SKM-1 treated with dmso at 0.1 percent for 144 hours (cell line): ENCODE measurements at regions not wholly inside any gene's neighbourhood (a gene's known extent, or its start where the extent isn't known, plus 50 kb on each side); places are given as distances from the start of the nearest gene placed in this dataset.

Source experiments
- DNase-seq: peaks from one replicate; lab custom pipeline; 2025; ENCODE audit not compliant: unreplicated experiment; lab: John Stamatoyannopoulos, UW

GRCh38 chr4:63526251-63526650, 883.0 kb downstream of the TECRL start:
- no peak for DNase-seq

DNA sequence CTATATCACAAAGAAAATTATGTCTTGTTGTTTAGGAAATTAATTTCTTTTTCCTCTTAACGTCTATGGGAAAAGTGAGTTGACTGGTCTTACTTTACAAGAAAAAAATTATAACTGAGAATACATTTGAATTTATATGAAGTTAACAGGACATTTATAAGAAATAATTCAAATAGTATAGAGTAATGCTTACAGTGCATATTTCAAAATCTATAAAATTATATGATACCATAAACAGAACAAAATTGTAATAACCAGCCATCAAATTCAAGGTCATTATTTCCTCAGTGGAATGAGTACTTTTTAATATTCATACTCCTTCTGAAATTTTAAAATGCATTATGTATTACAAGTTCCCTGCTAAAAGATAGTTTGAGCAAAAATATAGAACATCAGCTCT, 884.5 kb downstream of the TECRL start:
- DNase-seq: no peak

GRCh38 chr4:63505714-63506460, 903.4 kb downstream of the TECRL start:
- DNase-seq: peak; percentile 77

- DNase-seq: no peak
Observed at GRCh38 chr4:63493265-63493664, 916.0 kb downstream of the TECRL start.

GRCh38 chr4:63492515-63492914, 916.7 kb downstream of the TECRL start:
- peak; percentile 40 for DNase-seq

DNA sequence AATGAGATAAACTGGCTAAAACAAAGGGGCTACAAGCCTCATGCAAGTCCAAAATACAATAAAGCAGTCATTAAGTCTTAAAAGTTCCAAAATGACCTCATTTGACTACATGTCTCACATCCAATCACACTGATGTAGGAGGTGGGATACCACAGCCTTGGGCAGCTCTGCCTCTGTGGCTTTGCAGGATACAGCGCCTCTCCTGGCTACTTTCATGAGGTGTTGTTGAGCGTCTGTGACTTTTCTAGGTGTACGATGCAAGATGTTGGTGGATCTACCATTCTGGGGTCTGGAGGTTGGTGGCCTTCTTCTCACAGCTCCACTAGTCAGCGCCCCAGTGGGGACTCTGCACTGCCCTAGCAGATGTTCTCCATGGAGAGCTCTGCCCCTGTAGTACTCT, 944.9 kb downstream of the TECRL start:
- DNase-seq: no peak

GRCh38 chr4:63460075-63460474, 949.2 kb downstream of the TECRL start:
- peak; percentile 0 for DNase-seq

GRCh38 chr4:63459329-63459728, 949.9 kb downstream of the TECRL start:
- DNase-seq: peak; percentile 95

- no peak for DNase-seq
Observed at GRCh38 chr4:63458010-63458409, 951.2 kb downstream of the TECRL start.

- DNase-seq: no peak
Observed at GRCh38 chr4:63440236-63440635, 969.0 kb downstream of the TECRL start.

DNA sequence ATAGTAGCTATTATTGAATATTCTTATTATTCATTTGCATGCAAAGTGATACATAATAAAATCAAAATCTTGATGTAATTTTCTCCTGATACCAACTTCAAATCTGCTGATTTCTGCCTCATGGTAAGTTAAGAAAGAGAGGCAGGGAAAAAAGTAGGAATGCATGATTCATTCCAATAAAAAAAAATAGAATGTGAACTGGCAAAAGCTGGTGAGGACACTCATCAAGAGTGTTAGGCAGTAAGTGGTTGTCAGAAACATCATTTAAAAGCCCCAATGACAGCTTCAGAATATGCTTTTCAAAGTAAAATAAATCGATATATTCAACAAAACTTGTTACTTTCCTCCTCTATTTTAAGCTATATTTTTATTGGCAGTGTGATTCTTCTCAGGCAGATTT, 979.1 kb downstream of the TECRL start:
- no peak for DNase-seq

DNA sequence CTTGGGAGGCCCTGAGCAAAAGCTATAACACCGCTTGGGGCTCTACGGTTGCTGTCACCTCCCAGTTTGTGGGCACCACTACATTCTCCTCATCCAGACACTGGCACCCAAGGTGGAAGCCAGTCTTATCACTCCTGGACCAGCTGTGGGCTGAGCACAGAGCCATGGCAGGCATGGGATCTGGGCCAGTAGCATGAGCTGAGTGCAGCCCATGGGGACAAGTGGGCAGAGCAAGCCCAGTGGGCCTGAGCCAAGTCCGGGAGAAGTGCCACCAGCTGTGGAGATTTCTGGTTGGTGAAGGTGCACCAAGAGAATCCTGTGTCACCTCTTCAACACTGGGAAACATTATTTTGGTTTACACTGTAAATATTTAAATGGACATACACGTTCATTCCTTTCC, 1013.0 kb downstream of the TECRL start:
- DNase-seq: no peak

GRCh38 chr4:63393544-63393943, 1015.7 kb downstream of the TECRL start:
- no peak for DNase-seq

DNA sequence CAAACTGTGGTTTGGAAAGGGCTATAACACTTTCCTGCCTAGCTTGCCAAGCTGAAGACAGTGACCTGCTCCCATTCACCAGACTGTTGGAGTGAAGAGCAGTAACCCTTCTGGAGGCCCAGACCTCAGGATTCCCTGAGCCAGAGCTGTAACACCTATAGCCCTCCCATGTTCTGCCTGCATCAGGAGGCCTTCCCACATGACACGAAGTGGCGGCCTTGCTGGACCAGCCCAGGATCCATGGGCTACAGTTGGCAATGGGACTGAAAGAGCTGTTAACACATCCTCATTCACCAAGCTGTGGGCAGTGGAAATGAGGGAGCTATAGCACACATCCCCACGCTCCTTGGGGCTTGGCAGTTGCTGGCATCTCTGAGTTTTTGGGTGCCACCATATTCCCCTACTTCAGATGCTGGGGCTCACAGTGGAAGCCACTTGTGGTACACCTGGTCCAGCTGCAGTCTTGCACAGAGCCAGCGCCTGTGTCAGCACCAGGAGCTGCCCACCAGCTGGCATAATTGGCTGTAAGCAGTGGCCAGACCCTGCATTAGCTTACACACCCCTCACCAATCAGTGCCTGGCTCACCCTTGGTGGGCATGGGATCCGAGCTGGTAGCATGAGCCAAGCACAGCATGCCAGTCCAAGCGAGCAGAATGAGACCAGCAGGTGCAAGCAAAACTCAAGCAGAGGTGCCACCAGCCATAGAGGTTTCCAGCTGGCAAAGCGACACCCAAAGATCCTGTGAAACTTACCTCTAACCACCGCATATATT, 1029.3 kb downstream of the TECRL start:
- no peak for DNase-seq

DNA sequence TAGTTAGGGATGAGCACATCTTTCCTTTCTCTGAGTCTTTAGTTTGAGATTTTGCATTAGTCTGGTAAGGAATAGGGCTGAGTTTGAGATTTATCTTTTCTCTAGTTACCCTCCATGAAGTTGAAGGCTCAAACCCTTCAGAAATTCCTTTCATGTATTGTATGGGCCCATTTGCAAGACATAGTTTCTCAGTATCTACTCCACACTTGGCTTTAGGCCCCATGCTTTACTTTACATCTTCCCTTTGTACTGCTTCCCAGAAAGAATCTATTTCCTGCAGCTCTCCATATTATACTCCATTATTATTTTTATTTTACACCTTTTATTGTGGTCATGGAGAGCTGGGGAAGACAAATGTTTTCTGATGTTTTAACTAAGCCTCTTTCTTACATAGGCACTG, 1038.2 kb downstream of the TECRL start:
- no peak for DNase-seq

- DNase-seq: no peak
Observed at GRCh38 chr4:63361628-63362027, 1047.6 kb downstream of the TECRL start.

DNA sequence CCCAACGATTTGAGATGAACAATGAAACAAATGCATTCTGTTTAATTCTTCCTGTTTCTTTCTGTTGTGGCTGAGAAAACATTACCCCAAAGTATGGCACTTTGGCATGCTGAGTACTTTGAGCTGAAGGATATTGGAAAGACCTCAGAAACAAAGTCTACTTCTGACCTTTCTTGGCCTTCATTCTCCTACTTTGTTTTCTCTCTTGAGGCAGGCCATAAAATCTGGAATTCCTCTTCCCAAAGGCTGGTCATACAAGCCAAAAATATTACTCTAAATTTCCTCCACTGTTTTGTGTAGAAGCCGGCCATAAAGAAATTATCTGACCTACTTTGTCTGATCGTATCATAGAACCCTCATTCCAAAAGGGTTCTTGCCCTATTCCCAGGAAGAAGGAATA, 1048.2 kb downstream of the TECRL start:
- no peak for DNase-seq

DNA sequence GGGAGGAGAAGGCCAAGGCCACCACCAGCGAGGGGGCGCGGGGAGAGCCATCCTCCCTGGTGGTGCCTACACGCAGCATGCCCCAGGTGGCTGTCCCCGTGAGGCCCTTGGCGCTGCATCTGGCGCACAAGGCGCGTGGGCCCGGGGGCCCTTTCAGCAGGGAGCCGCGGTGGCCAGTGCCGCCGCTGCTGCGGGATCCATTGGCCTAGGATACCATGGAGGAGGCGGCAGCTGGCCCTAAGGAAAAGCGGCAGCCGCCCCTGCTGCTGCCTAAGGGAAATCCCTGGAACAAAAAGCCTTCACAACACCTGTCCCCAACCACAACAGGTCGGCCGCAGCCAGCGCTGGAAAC, 1059.6 kb downstream of the TECRL start:
- DNase-seq: no peak

DNA sequence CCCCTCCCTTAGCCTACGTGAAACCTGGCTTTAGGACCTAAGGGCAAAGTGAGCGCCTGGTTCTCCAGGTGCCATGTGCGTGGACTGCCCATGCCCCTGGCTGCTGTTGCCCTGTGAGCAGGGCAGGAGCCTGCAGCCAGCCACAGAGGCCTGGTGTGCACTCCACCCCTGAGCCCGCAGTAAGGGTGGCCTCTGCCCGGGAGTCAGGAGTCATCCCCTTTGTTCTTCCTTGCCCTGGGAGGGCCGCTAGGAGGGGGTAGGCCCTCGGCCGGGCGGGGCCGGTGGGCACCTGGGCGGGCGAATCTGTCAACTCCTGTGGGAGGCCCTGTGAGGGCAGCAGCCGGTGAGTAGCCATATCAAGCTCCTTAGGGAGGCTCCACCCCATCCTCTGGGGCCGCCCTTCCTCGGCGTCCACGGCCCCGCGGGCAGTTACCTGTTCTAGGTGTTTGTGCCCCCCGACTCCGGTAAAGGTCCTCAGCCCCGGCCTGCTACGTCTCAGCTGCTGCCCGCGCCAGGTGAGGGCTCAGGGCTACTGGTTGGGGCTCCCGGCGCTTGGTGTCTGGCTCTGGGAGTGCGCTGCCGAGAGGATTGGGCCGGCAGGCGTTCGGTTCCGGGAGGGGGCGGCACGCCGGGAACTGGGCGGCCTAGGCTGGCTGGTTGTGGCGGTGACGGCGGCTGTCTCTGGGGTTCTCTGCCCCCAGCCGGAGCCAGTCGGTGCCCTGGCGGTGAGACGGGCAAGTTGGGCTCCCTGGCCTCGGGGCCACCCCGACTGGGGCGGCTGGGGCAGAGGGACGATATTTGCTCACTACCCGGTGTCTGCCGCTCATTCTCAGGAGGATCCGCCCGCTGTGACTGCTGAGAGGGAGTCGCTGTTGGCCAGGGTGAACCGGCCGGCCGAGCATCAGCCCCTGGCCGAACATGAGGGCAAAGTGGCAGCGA, 1060.2 kb downstream of the TECRL start:
- no peak for DNase-seq

- no peak for DNase-seq
Observed at GRCh38 chr4:63325140-63325539, 1084.1 kb downstream of the TECRL start.

GRCh38 chr4:63316633-63317032, 1092.6 kb downstream of the TECRL start:
- no peak for DNase-seq

DNA sequence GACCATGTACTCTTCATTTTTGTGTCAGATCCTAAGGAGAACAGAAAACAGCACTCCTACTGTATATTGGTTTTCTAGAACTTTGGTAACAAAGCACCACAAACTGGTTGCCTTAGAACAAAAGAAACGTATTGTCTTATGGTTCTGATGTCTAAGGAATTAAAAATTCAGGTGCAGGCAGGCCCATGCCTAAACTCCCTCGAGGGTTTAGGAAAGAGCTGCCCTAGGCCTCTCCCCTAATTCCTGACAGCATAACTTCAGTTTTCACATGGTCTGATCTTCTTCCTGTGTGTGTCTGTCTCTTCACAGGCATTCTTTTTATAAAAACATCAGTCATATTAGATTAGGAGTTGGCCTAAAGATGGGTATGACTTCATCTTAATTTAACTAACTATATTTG, 1093.6 kb downstream of the TECRL start:
- DNase-seq: no peak
